ENCODE measurements at regions not wholly inside any gene's neighbourhood (a gene's known extent, or its start where the extent isn't known, plus 50 kb on each side); places are given as distances from the start of the nearest gene placed in this dataset.

DNA sequence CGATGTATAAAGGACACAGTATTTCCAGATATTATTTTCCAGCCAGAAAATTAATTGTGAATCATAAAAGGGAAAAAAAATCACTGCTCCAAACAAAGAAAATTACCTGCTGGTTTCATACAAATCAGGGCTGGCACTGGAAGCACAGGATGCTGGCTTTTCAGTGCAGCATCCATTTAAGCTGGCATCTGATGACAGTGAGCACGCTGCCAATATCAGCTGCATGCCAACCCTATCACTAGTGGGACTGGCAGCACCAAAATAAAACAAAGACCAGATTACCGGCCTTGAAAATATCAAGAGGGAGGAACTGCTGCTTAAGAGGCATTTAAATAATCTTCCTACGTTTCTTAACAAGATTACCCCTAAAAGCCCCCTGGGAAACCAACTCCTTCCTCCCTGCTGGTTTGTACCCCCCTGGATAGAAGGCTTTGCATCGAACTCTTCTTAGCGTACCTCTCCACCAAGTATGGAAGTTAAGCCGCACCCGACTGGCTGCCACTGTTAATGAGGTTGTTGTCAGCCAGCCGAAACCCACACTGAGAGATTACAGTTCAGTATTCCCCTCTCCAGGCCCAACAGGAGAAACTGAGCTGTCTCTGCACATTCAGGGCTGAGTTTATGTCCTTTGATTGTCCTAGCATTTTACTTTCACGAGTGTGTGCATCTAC, 257.8 kb downstream of the EFNB2 start:
- Mint-ChIP-seq H3K27ac (no peak overlapping the region), H3K4me1 (peaks cover 29% of the 10 kb centered on the region), H3K4me3 (no peak overlapping the region), H3K36me3 (no peaks in the 10 kb centered on the region), H3K27me3 (ENCODE audit: low read depth) (no peaks in the 10 kb centered on the region), H3K9me3 (peaks cover 4% of the 10 kb centered on the region)
- DNase-seq (ENCODE audit: low spot score in 2 of 2, unreplicated experiment in 2 of 2), result no peak
- TF ChIP-seq CTCF (IDR thresholded peaks at IDR 0.05; ENCODE audit: unreplicated experiment), result no peak

GRCh38 chr13:106276876-106277275, 258.6 kb downstream of the EFNB2 start:
- H3K27ac Mint-ChIP-seq, result no peak overlapping the region
- no peaks in the 10 kb centered on the region for H3K9me3 Mint-ChIP-seq
- H3K27me3 Mint-ChIP-seq (ENCODE audit: low read depth), result no peaks in the 10 kb centered on the region
- peaks cover 29% of the 10 kb centered on the region for H3K4me1 Mint-ChIP-seq
- no peak overlapping the region for H3K4me3 Mint-ChIP-seq
- no peak for DNase-seq (ENCODE audit: low spot score in 2 of 2, unreplicated experiment in 2 of 2)
- no peak for TF ChIP-seq CTCF (IDR thresholded peaks at IDR 0.05; ENCODE audit: unreplicated experiment)
- no peaks in the 10 kb centered on the region for H3K36me3 Mint-ChIP-seq

GRCh38 chr13:106275446-106276032, 259.9 kb downstream of the EFNB2 start:
- DNase-seq (ENCODE audit: low spot score in 2 of 2, unreplicated experiment in 2 of 2), result no peak
- Mint-ChIP-seq H3K4me3 (no peak overlapping the region), H3K4me1 (peaks cover 24% of the 10 kb centered on the region), H3K9me3 (peaks cover 4% of the 10 kb centered on the region), H3K36me3 (no peaks in the 10 kb centered on the region), H3K27ac (no peak overlapping the region), H3K27me3 (ENCODE audit: low read depth) (no peaks in the 10 kb centered on the region)
- no peak for TF ChIP-seq CTCF (IDR thresholded peaks at IDR 0.05; ENCODE audit: unreplicated experiment)

- no peak for TF ChIP-seq CTCF (IDR thresholded peaks at IDR 0.05; ENCODE audit: unreplicated experiment)
- Mint-ChIP-seq H3K36me3 (no peaks in the 10 kb centered on the region), H3K27me3 (ENCODE audit: low read depth) (no peaks in the 10 kb centered on the region), H3K27ac (no peak overlapping the region), H3K9me3 (peaks cover 10% of the 10 kb centered on the region), H3K4me3 (no peak overlapping the region), H3K4me1 (peaks cover 16% of the 10 kb centered on the region)
- no peak for DNase-seq (ENCODE audit: low spot score in 2 of 2, unreplicated experiment in 2 of 2)
Observed at GRCh38 chr13:106274551-106275203, 260.8 kb downstream of the EFNB2 start.

- H3K4me3 Mint-ChIP-seq, result no peak overlapping the region
- H3K36me3 Mint-ChIP-seq, result no peaks in the 10 kb centered on the region
- no peak overlapping the region for H3K27ac Mint-ChIP-seq
- no peak for DNase-seq (ENCODE audit: low spot score in 2 of 2, unreplicated experiment in 2 of 2)
- peaks cover 3% of the 10 kb centered on the region for H3K9me3 Mint-ChIP-seq
- peaks cover 2% of the 10 kb centered on the region for H3K4me1 Mint-ChIP-seq
- H3K27me3 Mint-ChIP-seq (ENCODE audit: low read depth), result no peaks in the 10 kb centered on the region
- TF ChIP-seq CTCF (IDR thresholded peaks at IDR 0.05; ENCODE audit: unreplicated experiment), result no peak
Observed at GRCh38 chr13:106263801-106264200, 271.7 kb downstream of the EFNB2 start.
